HG03196 (cell line): ENCODE measurements at regions not wholly inside any gene's neighbourhood (a gene's known extent, or its start where the extent isn't known, plus 50 kb on each side); places are given as distances from the start of the nearest gene placed in this dataset.
A peak's percentile ranks its signal among the peaks of the same experiment; 100 is the strongest.

Source experiments
- ATAC-seq: cut with Tn5 transposase; IDR thresholded peaks from one replicate; pipeline ENCODE4 v1.9.1; 2021; ENCODE audit not compliant: unreplicated experiment

DNA sequence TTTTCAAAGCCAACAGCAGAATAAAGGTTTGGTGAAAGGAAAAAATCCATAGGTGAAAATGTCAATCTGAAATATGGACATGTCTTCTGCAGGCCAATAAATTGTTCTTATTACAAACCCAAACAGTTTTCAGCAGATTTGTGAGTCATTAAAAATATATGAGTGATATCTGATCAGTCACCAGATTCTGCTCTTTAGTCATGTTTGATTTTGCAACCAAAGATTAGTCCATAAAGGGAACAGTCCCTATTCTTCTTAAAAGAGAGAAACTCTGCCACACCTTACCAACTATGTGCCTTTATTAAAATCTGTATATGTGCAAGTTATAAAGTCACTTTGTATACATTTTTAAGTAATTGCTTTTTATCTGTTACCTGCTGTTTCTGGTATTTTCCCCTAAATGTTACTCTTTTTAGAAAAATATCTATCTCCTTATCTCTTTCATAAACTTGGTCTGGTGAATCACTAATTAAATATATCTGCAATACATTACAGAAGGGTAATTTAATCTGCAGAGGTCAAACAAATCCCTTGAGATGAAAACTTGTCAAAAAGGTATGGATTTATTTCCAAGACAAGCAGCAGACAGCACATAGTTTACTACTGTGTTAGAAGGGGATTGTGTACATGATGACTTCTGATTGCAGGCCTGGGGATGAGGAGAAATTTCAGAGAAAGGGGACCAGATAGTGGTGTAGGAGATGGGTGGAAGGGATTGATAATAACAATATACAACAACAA is 322.9 kb upstream of the NWD2 start:
- no peak for ATAC-seq

DNA sequence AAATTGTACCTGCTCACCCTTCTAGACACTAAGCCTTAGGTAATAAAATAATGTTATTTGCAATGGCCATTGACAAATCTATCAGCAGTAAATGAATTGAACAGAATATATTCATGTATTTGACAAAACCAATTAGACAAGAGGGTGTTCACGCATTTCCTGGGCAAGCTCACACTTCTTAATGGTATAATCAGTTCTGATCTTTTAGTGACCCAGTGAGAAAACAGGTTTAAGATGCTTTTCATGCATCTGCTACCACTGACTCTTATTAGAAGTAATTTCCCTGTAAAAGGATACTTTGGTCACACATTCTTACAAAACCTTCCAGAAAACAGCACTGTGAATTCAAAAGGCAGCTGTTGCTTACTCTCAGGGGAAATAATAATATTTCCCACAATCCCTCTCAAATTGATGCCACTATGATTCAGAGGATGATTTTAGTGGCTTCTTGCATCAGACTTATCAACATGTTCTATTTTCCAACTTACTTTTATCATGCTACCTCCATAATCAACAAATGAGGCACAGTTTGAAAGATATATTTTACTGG is 313.9 kb upstream of the NWD2 start:
- no peak for ATAC-seq

DNA sequence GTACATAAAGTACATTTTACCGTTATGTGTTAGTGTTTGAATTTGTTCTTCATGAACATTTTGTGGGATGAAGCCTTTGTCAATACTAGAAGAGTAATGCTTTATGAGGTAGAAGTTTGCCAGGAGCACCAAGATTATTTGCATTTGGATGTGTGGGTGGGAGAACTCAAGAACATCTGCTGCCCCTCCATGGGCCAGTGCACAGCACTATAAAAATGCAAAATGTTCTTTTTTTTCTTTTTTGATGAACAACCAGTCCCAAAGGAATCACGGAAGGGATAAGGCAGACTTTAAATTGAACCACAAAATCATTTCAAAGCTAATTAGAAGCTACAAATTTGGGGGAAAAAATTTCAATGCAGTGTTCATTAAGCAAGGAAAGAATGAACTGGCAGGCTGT is 300.3 kb upstream of the NWD2 start:
- ATAC-seq, result no peak

DNA sequence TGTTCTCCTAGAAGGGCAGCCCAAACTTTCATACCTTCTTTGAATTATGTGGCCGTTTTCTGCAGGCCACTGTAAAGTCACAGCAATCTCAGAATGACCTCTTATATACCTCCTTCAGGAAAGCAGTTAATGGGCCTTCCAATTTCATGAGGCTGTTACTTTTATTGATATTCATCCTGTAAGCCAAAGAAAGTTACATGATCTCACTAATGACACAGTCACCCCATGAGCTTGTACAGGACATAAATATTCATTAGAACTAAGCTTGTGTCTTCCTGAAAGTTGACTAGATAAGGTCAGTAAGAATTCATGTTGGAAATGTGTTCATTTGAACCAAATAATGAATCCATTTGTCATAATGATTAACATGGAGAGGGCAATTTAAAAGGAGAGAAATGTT is 283.1 kb upstream of the NWD2 start:
- ATAC-seq, result no peak

DNA sequence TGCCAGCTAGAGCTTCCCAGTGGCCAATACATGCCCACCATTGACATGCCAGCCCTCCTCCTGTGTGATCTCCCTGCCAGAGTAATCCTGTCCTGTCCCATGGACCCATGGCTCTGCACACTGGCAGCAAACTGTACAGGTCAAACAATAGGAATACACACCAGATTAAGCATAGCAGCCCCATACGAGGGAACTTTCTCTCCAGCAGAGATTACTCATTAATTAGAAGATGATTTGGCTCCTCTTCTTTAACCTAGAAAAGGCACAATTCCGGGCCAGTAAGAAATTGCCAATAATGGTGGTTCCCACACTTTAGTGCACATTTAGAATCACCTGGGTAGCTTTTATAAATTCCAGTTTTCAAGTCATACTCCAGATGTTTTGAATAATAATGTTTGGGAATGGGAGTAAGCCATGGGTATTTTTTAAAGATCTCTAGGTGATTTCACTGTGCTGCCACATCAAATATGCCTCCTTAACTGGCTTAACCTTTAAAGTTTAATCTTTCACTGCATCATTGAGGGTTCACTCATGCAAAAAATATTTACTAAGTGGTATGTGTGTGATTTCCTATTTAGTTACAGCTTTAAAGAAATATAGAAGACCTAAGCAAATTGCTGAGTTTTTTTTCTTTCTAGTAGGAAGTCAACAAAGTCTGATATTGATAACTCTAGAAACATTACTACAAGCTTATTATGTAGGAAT is 277.6 kb upstream of the NWD2 start:
- no peak for ATAC-seq

DNA sequence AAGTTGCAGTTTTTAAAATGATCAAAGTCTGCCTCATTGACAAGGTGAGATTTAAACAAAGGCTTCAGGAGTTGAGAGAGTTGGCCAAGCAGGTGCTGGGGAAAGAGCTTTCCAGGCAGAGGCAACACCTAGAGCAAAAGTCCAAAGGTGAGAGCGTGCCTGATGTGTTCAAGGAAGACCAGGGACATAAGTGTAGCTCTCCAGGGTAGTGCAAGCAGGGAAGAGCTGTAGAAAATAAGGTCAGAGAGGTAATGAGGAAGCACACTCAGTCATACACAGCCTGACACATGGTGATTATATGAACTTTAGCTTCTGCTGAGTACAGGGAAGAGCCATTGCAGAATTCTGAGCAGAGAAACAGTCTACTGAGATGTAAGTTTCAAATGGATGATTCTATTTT is 265.0 kb upstream of the NWD2 start:
- ATAC-seq, result no peak

DNA sequence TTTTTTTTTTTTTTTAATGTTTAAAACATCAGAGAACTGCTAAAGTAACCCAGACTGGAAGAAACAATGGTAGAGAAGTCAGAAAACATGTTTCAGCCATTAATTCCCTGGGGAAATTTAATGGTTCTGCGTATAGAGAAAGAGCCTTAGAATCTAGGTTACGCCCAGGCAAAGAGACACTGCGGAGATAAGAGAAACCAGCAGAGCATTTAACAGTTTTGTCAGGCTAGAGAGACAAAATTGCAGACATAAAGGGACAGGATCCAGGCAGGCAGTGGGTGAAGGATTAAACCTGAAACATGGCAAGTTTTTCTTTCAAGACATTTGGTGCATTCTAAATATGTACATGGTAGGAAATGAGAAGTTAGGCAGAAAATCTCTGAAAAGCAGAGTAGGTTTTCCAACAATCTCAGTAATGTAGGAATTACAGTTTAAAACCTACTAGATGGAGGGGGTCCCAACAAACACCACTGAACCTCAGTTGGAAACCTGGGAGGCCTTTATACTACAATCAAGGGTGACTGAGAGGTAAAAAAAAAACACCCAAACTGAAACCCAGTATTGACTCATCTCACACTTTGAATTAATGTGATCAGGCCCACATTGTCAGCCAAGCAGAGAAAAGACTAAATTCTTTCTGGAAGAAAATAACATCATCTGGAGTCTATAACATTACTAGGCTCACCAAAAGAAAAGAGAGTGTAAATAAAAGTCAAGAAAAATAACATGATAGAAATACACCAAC is 254.2 kb upstream of the NWD2 start:
- peak; percentile 68 for ATAC-seq

DNA sequence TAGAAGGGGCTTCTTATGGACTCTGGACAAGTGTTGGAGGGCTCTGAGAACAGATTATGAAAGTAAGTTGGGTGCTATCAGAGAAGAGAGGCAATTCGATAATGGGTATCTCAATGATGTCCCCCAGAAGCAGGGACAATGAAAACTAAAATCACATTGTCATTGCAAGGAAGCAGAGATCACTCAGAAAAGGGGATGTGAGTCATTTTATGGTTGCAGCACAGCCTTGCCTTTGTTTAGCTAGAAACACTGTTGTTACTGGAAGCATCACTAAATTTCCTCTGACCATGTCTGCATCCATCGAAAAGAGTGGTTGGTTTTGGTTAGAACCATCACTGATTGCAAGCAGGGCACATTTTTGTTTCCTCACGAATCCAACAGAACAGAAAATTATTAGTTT is 246.8 kb upstream of the NWD2 start:
- no peak for ATAC-seq

DNA sequence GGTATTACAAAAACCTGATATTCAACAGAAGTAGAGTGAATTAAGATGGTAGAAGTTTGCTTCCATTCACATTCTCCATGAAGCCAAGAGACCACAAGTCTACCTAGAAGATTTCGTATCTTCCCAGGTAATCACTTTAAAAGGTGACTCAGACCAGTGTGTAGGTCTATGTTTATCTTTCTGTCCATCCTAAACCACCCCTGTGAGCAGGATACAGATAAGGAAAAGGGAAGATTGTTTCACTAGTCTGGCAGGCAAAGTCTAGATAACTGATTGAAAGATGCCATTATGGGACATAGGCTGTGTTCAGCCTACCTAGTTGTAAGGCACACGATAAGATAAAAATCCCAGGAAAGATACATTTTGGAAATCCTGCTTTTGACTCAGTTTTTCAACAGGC is 244.3 kb upstream of the NWD2 start:
- ATAC-seq, result no peak

DNA sequence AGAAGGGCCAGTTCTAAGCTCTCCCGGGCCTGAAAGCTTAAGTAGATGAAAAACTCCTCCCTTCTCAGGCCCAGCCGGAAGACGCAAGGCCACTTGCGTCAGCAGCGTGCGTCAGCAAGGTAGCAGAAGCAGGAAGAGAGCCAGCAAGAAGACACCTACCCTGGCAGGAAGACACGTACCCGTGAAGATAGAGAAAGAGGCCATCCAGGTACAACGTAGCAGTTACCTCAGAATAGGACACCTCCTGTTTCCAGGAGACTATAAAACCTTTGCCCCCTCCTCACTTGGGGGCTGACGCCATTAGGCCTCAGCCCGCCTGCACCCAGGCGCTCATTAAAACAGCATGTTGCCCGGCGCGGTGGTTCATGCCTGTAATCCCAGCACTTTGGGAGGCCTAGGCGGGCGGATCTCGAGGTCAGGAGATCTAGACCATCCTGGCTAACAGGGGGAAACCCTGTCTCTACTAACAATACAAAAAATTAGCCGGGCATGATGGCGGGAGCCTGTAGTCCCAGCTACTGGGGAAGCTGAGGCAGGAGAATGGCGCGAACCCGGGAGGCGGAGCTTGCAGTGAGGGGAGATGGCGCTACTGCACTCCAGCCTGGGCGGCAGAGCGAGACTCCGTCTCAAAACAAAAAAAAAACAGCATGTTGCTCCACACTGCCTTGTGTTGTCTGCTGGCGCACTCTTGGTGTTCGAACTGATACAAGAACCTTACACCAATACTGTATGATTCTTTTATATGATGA is 242.7 kb upstream of the NWD2 start:
- ATAC-seq, result no peak

DNA sequence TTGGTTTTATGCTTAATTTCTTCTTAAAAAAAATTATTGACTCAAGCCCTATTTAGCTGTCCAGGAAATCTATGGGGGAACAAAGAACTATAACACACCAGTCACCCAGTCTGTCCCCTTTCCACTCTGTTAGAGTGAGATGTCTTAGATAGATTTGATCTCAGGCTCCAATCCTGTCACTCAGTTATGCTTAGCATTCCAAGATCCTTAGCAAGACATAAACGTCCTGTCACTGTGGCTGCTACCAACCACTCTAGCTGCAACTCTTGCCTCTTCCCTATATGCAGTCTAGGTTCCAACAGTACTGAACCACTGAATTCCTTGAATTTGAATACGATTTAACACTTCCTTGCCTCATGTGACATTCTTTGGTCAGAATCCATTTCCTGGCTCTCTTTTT is 241.9 kb upstream of the NWD2 start:
- ATAC-seq, result no peak

DNA sequence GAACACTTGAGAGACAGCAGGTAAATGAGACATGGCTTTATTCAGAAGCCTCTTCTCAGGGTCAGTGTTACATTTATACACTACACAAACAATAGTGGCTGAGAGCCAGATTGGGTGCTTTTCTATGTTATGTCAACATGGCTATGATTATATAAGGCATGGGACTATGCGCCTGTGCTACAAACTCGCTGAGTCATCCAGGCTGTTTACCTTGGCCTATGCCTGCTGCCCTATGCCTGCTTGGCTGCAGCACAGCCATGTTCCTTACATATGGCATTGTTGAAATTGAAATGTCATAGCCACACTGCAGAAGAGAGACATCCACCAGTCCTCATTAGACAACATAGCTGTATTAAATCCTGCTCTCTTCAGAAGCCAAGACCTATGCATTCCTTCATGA is 236.3 kb upstream of the NWD2 start:
- no peak for ATAC-seq

DNA sequence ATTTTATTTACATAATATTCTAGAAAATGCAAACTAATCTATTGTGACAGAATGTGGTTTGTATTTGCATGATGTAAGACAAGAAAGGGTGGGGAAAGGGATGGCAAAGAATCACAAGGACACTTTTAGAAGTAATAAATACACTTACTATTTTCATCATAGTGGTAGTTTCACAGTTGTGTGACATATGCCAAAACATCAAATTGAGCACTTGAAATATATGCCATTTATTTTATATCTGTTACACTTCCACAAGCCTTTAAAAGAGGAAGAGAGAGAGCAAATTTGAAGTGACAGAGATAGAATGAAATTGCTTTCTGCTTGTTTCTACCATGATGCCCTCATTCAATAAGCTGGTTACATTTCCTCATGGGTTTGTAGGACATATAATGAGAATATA is 230.0 kb upstream of the NWD2 start:
- no peak for ATAC-seq

DNA sequence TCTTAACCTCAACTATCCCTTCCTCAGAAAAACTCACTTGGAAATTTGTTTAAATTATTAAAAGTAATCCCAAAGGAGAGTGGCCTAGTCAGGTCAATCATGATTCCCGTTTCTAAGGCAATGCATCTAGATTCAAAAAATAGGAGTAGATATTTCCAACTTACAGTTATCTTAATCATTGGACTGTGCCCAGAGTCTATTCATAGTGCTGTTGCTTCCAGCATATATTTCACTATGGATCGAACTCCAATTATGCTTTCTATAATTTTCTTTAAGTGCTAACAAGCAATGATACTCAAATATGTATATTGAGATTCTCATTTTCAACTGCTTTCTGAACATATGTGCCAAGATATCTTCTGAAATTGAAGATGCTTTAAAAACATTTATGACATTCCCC is 229.2 kb upstream of the NWD2 start:
- ATAC-seq, result no peak

DNA sequence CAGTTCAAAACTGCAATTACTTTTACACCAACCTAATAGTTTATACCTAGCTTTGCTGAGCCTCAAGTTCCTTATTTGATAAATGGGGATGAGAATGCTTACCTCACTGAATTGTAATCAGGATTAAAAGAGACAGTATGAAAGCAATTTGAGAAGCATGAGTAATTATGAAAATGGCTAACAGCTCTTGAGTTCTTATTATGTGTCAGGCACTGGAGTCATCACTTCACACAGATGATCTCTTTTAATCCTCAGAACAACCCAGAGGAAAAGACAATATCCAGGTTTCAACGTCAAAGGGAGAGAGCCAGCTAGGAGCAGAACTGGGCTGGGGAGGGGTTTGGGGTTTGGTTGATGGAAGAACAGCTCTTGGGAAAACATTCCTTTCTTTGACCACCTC is 221.0 kb upstream of the NWD2 start:
- ATAC-seq, result no peak

DNA sequence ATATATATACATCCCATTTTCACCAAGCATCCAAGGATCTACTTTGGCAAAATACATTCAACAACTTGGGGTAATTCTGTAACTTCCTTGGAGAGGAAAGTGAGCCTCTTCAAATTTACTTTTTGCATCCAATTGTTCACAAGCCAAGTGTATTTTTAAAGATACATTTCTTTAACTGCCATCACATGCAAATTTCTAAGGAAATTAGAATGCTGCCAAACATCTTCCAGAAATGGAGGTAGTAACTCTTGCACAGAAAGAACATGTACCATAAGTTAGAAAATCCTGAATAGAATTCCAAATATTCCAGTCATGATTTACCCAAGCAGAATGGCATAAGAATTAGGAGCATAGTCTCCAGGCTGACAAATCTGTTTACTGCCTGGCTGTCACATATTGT is 220.5 kb upstream of the NWD2 start:
- no peak for ATAC-seq

DNA sequence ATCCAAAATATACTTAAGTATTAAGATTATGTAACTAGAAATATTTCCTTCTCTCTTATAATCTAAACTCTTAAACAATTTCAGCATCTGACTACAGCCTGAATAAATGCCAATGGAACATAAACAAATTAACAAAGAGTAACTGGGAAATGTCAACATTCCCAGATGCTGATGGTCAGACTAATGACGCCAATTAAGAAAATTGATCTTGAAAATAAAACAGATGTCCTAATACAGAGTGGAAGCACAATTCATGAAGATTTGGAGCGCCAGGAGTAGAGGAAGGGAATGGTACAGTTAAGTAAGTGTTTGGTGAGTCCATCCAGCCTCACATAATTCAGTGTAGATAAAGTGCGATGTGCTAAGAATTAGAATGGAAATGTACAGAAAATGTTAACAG is 203.7 kb upstream of the NWD2 start:
- ATAC-seq, result no peak

DNA sequence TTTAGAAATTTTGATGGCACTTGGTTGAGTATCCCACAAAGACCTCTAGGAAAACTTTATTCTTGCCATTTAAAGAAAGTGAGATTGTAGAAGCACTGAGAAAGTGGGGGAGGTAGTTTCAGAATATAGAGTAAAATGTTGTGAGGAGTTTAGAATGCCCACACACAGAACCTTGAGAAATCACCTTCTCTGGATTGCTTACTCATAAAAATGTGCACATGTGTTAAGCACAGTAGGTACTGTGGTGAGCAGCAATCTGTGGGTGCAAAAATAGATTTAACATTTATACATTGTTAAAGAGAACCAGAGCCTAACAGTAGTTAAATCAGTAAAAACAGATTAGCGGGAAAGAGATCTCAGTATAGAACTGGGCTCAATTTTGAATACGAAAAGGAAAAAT is 201.2 kb upstream of the NWD2 start:
- no peak for ATAC-seq

DNA sequence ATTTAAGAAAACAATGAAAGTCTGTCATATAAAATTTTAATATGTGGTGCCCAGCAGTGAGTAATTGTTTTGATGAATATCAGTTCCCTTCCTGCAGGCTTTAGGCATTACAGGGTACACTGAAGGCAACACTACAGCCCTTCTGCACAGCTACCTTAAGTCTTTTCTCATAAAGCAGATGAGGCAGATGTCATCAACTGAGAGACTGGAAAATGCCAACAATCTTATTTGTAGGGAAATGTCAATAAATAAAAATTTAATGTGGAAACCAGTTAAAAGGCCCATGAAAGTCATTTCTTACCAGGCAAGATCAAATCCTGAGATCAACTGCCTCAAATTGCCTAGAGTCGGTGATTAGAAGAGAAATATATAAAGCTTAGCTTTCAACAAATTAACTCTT is 193.4 kb upstream of the NWD2 start:
- no peak for ATAC-seq

DNA sequence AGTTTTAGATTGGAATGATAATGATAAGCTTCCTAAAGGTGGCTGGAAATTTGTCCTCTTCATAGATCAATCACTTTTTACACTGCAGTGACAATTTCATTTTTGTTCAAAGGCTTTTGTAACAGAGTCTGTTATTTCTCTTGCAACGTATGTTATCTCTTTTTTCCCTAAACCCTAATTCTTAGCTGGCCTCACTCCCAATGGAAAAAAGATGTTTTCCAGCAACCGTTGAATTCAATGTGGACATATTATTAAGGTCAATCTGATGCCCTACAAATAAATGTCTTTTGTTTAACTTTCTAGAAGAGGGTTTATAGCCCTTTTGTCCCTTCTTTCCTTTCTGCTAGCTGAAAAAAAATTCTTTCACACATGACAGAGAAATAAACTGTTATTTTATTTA is 192.7 kb upstream of the NWD2 start:
- ATAC-seq, result no peak

DNA sequence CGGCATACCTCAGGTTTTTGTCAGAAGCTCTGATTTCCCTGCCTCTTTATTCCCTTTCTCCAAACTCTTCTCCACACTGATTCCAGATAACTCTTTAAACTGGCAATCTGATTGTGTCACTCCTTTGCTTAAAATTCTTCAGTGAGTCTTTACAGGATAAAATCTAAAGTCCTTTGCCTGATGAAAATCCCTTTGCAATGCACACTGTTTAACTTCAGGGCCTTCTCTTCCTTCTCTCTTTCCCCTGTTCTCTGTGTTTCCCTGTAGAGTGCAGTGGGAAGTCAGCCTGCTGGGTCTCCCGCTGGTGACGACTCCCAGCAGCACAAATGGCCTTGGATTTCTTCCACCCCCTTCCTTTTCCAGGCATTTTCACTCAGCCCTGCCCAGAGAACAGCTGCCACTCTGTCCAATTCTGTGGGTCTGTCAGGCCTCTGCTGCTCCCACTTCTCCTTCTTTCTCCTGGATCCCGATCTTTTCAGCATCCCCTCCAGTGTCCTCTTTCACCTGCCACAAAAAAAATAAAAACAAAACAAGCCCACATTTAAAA is 189.9 kb upstream of the NWD2 start:
- ATAC-seq, result no peak
